GM18858 (cell line): ENCODE measurements at regions not wholly inside any gene's neighbourhood (a gene's known extent, or its start where the extent isn't known, plus 50 kb on each side); places are given as distances from the start of the nearest gene placed in this dataset.
"Not testable (repeated sequence)": the region's sequence is repeated elsewhere in the genome, so short reads cannot be mapped to it uniquely, and the experiment has no call there.

ENCODE experiments used
- ATAC-seq: cut with Tn5 transposase; IDR thresholded peaks from one replicate; pipeline ENCODE4 v1.9.1; 2021; ENCODE audit not compliant: unreplicated experiment

DNA sequence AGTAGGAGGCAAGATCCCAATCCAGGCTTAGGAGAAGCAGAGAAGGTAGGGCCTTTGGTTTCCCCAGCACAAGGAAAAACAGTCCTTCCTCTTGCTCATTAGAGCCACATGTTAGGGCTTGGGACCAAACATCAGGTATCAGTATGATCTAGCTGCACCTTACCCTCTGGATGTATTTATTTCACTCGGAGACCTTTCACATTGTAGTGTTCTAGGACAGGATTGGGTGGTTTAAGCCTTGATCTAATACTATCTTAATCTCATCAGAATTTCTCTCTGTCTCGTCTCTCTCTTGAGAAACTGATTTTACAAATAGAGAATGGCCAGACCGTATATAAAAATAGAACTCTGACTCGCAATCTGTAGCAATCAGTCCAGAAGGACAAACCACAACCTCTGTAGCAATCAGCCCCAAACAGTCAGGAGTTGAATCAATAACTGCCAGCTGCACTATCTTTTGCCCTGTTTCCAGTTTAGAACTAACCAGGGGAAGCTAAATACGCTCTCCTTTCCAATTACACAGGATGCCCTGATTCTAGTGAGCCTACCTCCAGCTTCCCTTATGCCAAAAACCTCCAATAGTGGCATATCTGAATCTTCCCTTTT lies 207.1 kb downstream of the TDRD15 start:
- ATAC-seq = no peak

DNA sequence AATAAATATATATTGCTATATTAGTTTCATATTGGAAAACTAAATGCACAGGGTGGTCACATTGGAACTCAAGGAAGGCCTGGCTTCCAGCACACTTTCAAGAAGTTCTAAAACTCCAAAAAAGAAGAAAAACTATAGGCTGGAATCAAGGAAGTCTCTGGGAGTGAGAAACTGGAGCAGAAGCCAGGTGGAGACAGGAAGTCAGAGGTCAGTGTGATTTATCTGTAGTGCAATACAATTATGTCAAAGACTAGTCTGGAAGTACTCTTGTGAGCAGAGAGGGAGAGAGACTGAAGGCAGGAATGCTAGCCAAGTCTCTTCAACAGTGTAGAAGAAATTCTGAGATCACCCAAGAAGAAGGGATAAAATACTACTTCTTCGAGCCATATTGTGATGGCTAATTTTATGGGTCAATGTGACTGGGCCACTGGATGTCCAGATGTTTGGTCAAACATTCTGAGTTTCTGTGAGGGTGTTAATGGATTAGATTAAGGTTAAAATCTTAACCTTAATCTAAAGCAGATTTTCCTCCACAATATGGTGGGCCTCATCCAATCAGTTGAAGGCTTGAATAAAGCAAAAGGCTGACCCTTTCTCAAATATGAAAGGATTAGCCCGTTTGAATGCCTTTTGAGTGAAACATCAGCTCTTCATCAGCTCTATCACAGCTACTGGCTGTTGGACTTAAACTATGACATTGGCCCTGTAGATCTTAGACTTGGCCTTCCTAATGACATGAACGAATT lies 208.0 kb downstream of the TDRD15 start:
- no peak for ATAC-seq

DNA sequence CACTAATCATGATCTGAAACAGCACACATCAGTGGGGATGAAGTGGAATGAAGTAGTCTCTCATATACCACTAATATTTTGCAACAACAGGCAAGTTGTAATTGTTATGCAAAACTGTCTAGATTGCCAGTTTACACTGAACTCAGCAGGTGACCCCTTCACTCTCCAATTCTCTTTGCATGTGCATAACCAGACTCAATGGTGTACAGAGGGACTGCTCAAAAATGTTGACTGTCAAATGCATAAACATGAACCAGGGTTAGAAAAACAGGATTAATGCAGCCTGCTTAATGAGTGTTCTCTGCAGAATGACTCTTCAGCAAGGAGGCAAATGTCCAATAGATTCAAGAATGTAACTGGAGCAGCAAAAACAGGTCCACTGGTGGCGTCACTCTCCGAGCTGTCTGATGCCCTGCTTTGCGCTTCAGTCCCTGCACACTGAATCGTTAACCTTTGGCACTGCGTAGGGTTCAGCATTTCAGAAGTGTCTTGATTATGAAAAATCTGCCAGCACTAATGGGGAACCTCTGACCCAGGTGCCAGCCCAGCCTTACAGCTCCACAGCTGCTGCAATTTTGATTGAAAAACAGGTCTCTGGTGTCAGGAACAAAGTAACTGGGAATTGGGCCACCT lies 209.3 kb downstream of the TDRD15 start:
- no peak for ATAC-seq

DNA sequence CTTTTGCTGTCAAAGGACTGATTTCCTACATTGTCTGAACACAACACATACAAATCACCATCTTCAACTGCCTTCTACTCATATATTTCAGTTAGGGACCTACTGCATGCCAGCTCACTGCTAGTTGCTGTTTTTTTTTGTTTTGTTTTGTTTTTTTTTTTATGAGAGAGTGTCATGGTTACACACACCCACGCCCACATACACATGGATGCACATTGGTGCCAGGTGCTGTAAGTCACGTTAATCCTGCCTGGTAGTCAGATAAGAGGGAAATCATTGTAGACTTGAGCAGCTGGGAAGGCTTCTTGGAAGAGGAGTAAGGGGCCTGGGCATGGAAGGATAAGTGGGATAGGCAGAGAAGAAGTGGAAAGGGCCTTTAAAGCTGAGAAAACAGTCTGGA lies 209.9 kb downstream of the TDRD15 start:
- ATAC-seq = no peak

DNA sequence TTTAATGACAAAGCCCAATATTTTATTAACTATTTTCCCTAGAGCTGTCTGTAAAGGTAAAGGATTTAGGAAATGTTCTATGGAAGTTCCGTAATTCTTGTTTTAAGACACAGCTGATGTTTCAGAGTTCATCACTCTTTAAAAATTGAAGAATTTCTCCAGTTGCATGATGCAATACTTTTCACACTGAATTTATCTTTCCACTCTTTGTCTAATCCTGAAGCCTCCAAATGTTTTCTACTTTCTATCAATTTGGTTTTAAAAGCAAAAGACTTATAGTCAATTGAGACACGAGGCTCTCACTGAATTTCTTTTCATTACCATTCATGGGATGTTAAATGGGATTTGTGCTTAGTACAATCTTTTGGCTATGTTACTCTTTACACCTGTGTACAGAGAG lies 223.2 kb downstream of the TDRD15 start:
- ATAC-seq = no peak

DNA sequence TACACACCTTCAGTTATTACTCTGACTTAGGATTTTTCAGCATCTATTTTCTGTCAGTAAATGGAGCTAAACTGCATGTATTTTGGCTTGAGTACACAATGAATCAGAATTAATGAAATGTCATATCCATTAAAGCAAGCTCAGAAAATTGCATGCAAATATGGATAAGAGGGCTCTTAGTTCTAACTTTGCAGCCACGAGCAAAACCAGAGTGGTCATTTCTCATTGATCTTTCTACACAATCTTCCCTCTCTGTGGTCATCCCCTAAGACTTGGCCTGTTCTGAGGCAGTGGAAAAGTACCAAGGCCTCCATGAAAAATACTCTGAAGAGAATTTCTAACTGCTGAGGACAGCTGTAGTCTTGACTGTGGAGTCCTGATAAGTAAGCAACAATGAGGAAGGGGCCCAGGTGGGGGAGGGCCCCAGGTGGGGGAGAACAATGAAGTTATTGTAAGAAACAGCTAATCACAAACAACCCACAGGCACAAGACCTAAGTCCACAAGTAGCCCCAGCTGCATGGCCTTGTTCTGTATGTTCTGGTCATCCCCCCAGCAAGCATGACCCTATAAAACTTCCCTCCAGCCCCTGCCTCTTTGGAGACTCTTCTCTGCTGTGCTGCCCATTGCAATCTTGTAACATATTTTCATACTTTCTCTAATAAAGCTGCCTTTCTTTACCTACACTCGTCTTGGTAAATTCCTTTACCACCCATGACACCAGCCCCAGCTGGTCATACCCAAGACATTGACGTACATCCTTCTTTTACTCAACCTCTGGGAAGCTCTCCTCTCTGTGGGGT lies 230.3 kb downstream of the TDRD15 start:
- ATAC-seq = no peak

DNA sequence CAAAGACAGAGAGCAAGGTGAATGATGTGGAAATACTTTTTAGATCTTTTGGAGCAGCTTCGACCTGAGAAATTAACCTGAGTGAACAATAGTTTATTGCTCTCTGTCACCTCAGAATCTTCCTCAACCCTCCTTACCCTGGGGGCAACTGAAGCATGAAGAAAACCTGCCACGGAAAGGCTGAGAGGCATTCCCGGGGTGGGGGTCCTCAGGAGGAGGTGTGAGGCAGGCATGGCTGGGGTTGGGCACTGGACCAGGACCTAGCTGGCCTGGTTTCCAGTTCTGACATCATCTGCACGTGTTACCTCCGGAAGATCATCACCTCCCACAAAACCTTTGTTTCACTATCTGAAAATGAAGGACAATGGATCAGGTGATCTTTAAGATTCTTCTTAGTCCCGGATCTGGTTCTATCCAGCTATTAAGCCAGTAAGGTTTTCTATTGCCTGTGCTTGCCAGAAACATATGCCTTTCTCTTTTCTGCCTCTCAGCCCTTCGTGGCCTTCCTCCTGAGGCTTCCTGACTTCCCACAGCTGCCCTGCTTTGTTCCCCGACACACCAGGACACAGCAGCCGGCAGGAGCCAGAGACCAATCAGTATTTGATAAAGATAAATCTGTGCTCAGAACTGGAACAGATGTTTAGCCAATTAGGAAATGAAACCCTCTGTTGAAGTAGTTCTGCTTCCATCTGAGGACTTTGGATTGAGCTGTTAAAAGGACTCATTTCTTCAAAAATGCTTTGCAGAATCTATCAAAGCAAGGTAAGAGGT lies 232.5 kb downstream of the TDRD15 start:
- ATAC-seq = no peak

DNA sequence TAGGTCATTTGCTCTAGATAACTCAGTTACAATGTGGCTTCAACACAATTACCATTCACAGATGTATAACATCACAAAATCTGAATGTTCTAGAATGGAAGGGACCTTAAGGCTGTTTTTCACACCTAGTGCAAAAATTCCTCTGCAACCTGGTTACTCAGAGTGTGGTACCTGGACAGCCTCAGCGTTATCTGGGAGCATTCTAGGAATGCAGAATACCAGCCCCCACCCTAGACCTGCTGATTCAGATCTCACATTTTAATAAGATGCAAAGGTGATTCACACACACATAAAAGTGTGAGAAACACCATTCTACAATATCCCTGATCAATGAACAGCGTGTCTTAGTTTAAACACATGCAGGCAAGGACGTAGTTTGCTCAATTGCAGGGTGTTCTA lies 233.1 kb downstream of the TDRD15 start:
- no peak for ATAC-seq

DNA sequence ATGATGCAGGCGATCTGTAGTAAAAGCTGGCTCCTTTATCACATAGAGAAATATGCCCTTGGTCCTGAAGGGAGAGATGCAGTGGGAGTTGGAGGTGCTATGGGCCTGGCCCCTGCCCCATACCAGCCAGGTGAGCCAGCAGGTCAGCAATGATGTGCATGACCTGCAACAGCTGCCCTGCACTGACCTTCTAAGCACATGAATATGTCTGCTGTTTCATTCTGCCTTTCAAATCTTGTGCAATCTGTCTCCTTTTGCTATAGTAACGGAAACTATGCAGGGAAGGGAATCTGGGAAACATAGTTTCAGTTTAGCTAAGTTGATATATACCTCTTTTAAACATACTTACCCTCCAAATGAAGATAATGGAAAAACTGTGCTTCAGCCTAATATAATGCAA lies 235.2 kb downstream of the TDRD15 start:
- ATAC-seq = no peak

DNA sequence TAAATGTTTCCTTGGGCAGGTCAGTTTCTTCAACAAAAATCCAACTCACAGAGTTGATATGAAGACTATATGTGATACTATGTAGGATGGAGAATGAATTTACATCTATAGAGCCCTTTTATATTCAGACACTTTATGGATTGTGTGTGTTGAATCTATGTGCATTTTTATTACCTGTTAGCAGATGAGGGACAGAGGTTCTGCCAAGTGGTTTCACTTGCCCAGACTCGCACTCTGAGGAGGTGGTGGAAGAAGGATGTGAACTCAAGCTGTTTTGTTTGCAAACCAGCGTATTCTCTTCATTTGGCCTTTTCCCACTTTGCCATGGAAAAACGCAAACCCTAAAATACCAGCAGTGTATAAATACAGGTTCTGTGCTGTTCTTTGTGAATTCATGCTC lies 237.6 kb downstream of the TDRD15 start:
- no peak for ATAC-seq

DNA sequence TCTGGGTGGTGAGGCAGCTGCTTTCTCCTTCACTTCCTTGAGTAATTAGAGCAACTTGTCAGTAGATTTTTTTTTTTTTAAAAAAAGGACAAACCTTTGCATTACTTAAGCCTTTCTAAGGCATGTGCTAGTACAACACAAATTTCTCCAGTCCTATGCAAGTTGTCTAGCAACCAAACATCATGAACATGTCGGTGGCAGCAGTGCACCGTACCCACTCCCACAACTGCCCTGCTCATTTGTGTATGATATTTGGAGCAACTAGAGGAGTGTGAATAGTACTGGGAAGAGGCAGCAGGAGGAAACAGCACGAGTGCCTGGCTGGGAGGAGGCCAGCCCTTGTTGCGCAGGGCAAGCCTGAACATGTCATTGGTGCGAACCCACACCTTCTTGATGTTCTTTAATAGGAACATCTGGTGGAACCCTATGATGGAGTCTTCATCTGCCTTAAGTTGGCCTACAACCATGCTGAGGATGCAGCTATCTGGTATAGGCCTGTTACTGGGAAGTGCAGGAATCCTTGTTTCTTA lies 238.3 kb downstream of the TDRD15 start:
- ATAC-seq = no peak

DNA sequence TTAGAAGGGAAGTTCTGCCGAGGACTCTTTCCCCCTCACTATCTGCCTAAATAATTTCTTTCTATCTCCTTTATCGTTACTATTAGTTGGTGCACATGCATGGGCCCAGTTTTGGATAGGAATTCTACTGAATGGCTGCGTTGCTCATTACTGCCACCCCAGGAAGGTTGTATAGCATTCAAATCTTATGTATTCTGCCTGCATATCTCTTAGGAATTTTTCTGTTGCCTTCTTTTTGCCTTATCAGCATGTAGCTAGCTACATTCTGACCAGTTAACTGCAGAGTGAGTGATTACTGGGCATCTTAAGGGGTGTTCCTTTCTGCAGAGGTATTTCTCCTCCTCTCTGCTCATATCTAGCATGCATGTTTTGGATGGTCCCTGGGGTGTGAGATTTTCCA lies 239.6 kb downstream of the TDRD15 start:
- ATAC-seq = no peak

DNA sequence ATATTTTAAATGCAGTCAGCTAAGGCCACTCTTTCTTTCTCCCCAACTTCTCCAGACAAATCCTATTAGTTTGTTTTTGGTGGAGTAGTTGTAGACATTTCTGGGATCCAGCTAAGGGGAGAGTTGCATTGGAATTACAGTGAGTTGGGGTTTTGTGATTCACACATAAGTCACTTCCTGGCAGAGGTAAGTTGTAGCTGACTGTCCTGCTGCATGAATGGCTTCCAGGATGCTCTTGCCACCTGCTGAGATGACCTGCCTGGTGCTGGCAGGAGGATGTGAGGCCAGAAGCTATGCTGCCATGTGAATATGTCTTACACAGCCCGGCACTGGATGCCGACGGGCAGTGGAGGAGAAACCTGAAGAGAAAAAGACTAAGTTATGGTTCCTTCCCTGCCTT lies 243.7 kb downstream of the TDRD15 start:
- ATAC-seq = no peak

DNA sequence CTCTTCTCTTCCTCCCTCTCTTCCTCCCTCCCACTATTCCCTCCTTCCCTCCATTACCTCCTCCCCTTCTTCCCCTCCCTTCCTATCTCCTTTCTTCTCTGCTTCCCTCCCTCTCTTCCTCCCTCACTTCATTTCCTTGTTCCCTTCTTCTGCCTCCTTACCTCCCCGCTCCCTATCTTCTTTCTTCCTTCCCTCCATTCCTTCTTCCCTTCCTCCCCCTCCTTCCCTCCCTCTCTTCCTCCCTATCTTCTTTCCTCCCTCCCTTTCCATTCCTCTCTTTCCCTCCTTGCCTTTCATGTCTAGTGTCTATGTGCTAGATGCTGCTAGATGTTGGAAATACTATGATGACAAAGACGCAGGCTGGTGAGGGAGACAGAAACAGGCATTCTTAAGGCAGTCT lies 246.0 kb downstream of the TDRD15 start:
- no peak for ATAC-seq

DNA sequence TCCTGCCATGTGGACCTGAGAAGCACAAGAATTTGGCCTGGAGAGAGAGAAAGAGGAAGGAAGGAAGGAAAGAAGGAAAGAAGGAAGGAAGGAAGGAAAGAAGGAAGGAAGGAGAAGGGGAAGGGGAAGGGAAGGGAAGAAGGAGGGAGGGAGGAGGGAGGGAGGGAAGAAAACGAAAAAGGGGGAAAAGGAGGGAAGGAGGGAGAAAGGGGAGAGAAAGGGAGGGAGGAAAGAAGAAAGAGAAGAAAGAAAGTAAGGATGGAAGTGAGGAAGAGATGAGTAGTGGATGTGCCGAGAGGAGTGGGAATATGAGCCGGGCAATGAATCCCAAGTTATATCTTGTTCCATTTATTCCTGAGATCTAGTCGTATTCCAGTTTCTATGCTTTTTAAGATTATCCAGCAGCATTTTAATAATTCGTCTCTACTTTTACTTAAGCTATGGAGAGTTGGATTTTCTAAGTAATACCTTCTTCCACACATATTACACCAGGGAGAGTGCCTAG lies 247.8 kb downstream of the TDRD15 start:
- ATAC-seq = no peak

DNA sequence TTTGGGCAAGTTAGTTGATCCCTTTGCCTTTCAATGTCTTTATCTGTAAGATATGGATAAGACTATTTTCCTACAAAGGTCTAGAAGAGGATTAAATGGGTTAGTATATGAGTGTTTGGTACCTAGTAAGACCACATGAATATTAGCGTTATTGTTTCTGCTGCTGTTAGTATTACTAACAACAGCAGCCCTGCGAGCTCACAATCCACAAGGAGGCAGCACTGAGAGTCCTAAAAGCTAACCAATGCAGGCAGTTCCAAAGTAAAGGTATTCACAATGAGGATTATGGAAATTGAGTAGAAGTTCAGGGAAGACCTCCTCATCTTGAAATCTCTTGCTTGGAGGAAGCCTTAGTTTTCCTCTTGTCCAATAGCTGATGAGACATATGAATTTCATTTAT lies 248.9 kb downstream of the TDRD15 start:
- ATAC-seq = no peak

DNA sequence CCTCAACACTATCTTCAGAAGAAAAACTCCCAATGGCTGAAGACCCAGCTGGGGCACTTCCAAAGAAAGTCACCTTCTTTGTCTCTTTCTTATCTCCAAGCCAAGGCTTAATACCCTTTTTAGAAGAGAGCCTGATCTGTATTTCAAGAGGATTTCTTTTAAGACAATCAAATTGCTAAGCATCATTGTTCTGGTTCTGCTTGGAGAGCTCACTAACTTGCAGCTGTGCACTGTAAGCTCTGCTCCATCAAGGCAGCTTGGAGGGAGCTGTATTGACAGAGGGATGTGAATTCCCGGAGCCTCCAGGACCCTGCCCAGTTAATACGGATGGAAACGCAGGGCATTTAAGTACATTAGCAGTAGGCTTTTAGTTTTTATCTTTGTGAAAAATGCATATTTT lies 253.1 kb downstream of the TDRD15 start:
- ATAC-seq = no peak

DNA sequence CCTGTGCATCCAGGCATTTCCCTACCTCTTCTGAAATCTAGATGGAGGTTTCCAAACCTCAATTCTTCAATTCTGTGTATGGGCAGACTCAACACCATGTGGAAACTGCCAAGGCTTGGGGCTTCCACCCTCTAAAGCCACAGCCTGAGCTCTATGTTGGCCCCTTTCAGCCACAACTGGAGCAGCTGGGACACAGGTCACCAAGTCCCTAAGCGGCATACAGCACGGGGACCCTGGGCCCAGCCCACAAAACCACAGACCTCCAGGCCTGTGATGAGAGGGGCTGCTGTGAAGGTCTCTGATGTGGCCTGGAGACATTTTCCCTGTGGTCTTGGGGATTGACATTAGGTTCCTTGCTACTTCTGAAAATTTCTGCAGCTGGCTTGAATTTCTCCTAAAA lies 255.4 kb downstream of the TDRD15 start:
- ATAC-seq = no peak

DNA sequence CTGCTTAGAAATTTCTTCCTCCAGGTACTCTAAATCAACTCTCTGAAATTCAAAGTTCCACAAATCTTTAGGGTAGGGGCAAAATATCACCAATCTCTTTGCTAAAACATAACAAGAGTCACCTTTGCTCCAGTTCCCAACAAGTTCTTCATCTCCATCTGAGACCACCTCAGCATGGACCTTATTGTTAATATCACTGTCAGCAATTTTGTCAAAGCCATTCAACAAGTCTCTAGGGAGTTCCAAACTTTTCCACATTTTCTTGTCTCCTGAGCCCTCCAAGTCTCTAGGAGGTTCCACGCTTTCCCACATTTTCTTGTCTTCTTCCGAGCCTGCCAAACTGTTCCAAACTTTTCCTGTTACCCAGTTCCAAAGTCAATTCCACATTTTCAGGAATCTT lies 255.9 kb downstream of the TDRD15 start:
- not testable (repeated sequence) for ATAC-seq

DNA sequence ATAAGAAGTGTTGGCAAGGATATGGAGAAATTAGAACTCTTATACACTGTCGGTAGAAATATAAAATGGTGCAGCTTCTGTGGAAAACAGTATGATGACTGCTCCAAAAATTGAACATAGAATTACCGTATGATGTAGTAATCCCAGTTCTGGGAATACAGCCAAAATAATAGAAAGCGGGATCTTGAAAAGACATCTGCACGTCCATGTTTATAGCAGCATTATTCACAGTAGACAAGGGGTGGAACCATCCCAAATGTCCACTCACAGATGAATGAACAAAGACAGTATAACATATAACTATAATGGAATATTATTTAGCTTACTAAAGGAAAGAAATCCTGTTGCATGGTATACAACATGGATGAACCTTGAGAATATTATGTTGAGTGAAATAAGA lies 257.7 kb downstream of the TDRD15 start:
- ATAC-seq = no peak
